ENCODE measurements at regions not wholly inside any gene's neighbourhood (a gene's known extent, or its start where the extent isn't known, plus 50 kb on each side); places are given as distances from the start of the nearest gene placed in this dataset.
A peak's percentile ranks its signal among the peaks of the same experiment; 100 is the strongest.

DNA sequence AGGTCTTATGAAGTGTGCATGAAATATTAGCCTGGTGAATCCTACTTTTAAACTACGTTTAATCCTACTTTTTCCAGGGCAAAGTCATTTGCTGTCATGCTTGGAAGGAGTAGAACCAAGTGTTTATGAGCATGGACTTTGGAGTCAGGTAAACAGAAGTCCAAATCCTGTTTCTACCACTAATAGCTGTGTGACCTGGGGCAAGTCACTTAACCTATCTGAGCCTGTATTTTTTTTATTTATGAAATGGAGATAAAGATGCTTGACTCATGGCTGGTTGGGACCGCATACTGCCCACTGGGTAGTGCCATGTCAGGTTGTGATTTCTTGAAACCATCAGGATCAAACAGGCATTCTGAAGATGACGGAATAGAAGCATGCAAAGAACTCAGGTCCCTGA is 249.6 kb downstream of the BAMBI start:
- H3K4me1 ChIP-seq, result no peaks in the 10 kb centered on the region
- DNase-seq (no peak), ATAC-seq (no peak)
- 71 to 75% methylated on average over 3 of the region's 3 CpGs for WGBS, 2 donors
- no peak overlapping the region for H3K4me3 ChIP-seq
- H3K36me3 ChIP-seq (replicated peaks in 1 of 2; ENCODE audit: insufficient read depth in 1 of 2, low read depth in 2 of 2), result no peaks in the 10 kb centered on the region
- H3K9me3 ChIP-seq, result peaks cover 0 to 3% (median 0%) of the 10 kb centered on the region in 3 donors
- intact Hi-C loops (cut with DNase I), result no loop called here
- no peak overlapping the region for H3K27ac ChIP-seq
- TF ChIP-seq POLR2A (IDR thresholded peaks at IDR 0.05), result no peak
- TF ChIP-seq CTCF (IDR thresholded peaks at IDR 0.05), result no peak
- H3K27me3 ChIP-seq, result no peaks in the 10 kb centered on the region

DNA sequence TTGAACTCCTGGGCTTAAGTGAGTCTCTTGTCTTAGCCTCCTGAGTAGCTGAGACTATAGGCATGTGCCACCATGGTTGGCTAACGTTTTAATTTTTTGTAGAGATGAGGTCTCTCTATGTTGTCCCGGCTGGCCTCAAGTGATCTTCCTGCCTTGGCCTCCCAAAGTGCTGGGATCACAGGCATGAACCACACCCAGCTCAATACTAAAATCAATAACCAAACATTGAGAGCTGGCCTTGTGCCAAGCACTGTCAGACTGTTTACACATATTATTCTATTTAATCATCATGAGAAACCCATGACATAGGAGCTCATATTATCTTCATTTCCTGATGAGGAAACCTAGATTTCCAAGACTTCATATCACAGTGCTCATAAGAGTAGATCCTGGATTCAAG is 251.2 kb downstream of the BAMBI start:
- no peaks in the 10 kb centered on the region for H3K36me3 ChIP-seq (replicated peaks in 1 of 2; ENCODE audit: insufficient read depth in 1 of 2, low read depth in 2 of 2)
- H3K27ac ChIP-seq, result no peak overlapping the region
- ATAC-seq (no peak), DNase-seq (peak in 1 of 4 donors; percentile 16)
- H3K9me3 ChIP-seq, result peaks cover 0 to 3% (median 0%) of the 10 kb centered on the region in 3 donors
- TF ChIP-seq POLR2A (IDR thresholded peaks at IDR 0.05) (no peak), CTCF (IDR thresholded peaks at IDR 0.05) (no peak)
- no peak overlapping the region for H3K4me3 ChIP-seq
- WGBS, 2 donors, result 27 to 33% methylated on average over 2 of the region's 2 CpGs
- H3K27me3 ChIP-seq, result no peaks in the 10 kb centered on the region
- no peaks in the 10 kb centered on the region for H3K4me1 ChIP-seq
- intact Hi-C loops (cut with DNase I), result no loop called here

DNA sequence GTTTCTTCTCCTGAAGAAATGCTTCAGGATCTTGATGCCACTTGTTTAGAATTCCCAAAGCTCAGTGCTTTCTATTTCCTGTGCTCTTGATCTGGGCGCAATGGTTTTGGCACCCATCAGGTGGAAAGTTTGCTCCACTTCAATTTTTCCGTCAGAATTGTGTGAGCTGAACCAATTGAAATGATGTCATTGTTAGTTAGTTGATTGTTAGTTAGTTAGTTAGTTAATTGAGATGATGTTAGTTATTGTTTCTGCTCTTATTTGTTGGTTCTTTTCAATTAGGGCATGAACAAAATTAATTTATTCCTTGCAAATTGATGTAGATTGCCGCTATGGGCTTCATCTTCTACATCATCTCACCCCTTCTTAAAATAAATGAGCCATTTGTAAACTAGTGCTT is 252.6 kb downstream of the BAMBI start:
- Histone ChIP-seq H3K4me1 (no peaks in the 10 kb centered on the region), H3K27me3 (no peaks in the 10 kb centered on the region), H3K9me3 (peaks cover 0 to 3% (median 0%) of the 10 kb centered on the region in 3 donors), H3K36me3 (replicated peaks in 1 of 2; ENCODE audit: insufficient read depth in 1 of 2, low read depth in 2 of 2) (no peaks in the 10 kb centered on the region), H3K27ac (no peak overlapping the region), H3K4me3 (no peak overlapping the region)
- no peak for DNase-seq
- 75 to 87% methylated on average over 3 of the region's 3 CpGs for WGBS, 2 donors
- no peak for ATAC-seq
- intact Hi-C loops (cut with DNase I), result no loop called here
- TF ChIP-seq POLR2A (IDR thresholded peaks at IDR 0.05) (no peak), CTCF (IDR thresholded peaks at IDR 0.05) (no peak)

DNA sequence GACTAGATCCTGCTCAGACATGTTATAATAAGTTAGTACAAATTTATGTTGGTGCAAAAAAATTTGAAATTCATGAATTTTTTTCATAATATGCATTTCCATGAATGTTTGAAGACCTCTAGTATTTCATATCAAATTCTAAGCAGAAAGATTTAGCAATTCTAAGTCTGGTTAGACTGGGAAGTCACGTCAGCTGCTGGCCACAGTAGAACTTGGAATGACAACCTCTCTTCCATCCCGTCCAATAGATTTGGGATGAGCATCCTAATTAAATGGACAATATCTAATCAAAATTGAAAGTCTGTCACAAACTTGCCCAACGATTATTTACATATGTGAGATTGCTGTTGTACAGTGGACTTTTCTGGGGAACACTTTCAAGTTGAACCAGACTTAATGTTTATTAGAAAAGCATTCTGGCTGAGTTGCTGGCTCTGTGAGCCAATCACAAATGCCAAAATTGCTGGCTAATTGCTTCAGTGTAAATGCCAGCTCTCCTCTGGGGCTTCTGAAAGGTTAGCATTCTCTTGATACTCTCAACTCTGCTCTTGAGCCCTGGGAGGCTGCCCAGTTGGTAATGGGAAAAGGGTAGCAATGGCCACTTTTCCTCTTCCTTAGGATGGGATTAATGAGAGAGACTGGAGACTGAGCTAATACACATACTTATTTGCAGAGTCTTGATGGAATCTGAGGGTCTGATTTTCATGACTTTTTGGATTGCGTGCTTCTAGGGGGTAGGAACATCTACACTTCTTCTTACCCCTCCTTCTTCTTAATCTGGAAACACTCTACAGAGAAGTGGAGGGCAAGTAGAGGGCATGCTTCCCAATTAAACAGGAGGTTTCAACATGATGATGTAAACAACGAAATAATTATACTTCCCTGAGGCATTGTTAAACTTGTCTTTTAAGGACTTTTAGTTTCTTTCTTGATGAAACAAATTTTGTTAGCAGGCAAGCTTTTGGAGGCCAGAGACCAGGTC is 253.5 kb downstream of the BAMBI start:
- intact Hi-C loops (cut with DNase I), result no loop called here
- Histone ChIP-seq H3K27me3 (no peaks in the 10 kb centered on the region), H3K27ac (no peak overlapping the region), H3K9me3 (peaks cover 0 to 3% (median 0%) of the 10 kb centered on the region in 3 donors), H3K4me1 (no peaks in the 10 kb centered on the region), H3K4me3 (no peak overlapping the region), H3K36me3 (replicated peaks in 1 of 2; ENCODE audit: insufficient read depth in 1 of 2, low read depth in 2 of 2) (no peaks in the 10 kb centered on the region)
- WGBS, 2 donors, result 47 to 75% methylated on average over 5 of the region's 5 CpGs
- TF ChIP-seq POLR2A (IDR thresholded peaks at IDR 0.05), result no peak
- TF ChIP-seq CTCF (IDR thresholded peaks at IDR 0.05), result no peak
- DNase-seq (no peak), ATAC-seq (no peak)
